Right lobe of liver (tissue), 6 donors: ENCODE measurements at regions not wholly inside any gene's neighbourhood (a gene's known extent, or its start where the extent isn't known, plus 50 kb on each side); places are given as distances from the start of the nearest gene placed in this dataset.

ENCODE experiments used
- ATAC-seq, 4 donors: fragments of 200-7000 bp; cut with Tn5 transposase; one replicate each; pipeline ENCODE4 v1.9.1; 2020; ENCODE audit warnings: mild to moderate bottlenecking in 4 of 4, moderate library complexity in 4 of 4
- DNase-seq, 3 donors: peaks; one replicate each; pipeline ENCODE4 v3.0.0-alpha.2; 2020
- H3K27ac ChIP-seq, 3 donors: fragments of 200-600 bp; one replicate each; pipeline ENCODE4 v1.8.0; 2022
- H3K27me3 ChIP-seq, 2 donors: fragments of 200-600 bp; one replicate each; pipeline ENCODE4 v1.8.0; 2022
- H3K36me3 ChIP-seq, 4 donors: fragments of 200-600 bp; sonication (generic) in 1 of 4; one replicate each; pipeline versions ENCODE4 v1.5.1 to v1.8.0; 2017 to 2022; ENCODE audit warnings: control low read depth in 1 of 4
- H3K4me1 ChIP-seq, 4 donors: fragments of 200-600 bp; sonication (generic) in 1 of 4; one replicate each; pipeline versions ENCODE4 v1.5.1 to v1.8.0; 2017 to 2022; ENCODE audit warnings: control low read depth in 1 of 4
- H3K4me3 ChIP-seq, 3 donors: fragments of 200-600 bp; one replicate each; pipeline ENCODE4 v1.8.0; 2022
- H3K9me3 ChIP-seq, 4 donors: fragments of 200-600 bp; sonication (generic) in 1 of 4; one replicate each; pipeline versions ENCODE4 v1.5.1 to v1.8.0; 2017 to 2022; ENCODE audit warnings: control low read depth in 1 of 4
- POLR2A ChIP-seq: fragments of 450-650 bp; IDR thresholded peaks from one replicate; pipeline ENCODE4 v1.6.1; 2017; ENCODE audit warnings: antibody characterized with exemption, mild to moderate bottlenecking
- WGBS: methylation state at CpG from one replicate; pipeline ENCODE4 v1.1.6; 2018; ENCODE audit warnings: low coverage, low lambda C conversion rate; ENCODE audit not compliant: insufficient coverage; ENCODE audit errors: missing lambda C conversion rate; 5-methylcytosine and 5-hydroxymethylcytosine counted together
- intact Hi-C, 2 donors: fragments of 100-400 bp; cut with DNase I; formaldehyde crosslinking; loops; one replicate each; pipeline versions ENCODE4 v1.11.2 to v1.14.1; 2022
- TF ChIP-seq, protein P1 (sequence below), 4 donors: fragments of 200-600 bp in 3 of 4; fragments of 450-650 bp in 1 of 4; IDR thresholded peaks; one replicate each; pipeline versions ENCODE4 v1.5.1 to v1.8.0; 2016 to 2022; ENCODE audit warnings: antibody characterized with exemption in 4 of 4, mild to moderate bottlenecking in 2 of 4
- donor health status: DM: no; HTN: yes; CAD: no.
- donor health status: DM: no; HTN: no; CAD: no.
- donor health status: DM: no; HTN: no; CAD: no.
- donor health status: DM: no; HTN: yes; CAD: no.
- donor health status: DM: no; HTN: yes; CAD: no.

DNA sequence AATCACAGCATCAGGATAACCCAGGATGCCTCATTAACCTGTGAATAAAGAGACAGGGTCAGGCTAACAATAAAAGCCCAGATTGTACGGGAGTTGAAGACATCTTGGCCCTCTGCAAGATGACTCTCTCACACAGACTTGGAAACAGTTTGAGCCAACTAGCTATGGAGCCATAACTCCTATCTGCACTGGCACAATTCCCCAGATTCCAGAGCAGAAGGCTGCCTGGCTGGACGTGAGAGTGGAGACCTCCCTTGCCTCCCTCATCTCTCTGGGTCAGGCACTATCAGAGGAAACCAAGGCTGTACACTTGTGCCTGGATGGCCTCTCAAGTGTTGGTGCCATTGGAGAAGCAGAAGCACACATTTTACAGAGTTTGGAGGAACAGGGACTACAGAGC is 312.6 kb downstream of the THBS2 start:
- no peaks in the 10 kb centered on the region for H3K4me1 ChIP-seq
- 43% methylated on average over 2 of the region's 2 CpGs for WGBS
- intact Hi-C loops: no loop called here
- ATAC-seq: no peak
- H3K9me3 ChIP-seq: no peaks in the 10 kb centered on the region
- H3K27ac ChIP-seq: no peak overlapping the region
- TF ChIP-seq, protein P1, sequence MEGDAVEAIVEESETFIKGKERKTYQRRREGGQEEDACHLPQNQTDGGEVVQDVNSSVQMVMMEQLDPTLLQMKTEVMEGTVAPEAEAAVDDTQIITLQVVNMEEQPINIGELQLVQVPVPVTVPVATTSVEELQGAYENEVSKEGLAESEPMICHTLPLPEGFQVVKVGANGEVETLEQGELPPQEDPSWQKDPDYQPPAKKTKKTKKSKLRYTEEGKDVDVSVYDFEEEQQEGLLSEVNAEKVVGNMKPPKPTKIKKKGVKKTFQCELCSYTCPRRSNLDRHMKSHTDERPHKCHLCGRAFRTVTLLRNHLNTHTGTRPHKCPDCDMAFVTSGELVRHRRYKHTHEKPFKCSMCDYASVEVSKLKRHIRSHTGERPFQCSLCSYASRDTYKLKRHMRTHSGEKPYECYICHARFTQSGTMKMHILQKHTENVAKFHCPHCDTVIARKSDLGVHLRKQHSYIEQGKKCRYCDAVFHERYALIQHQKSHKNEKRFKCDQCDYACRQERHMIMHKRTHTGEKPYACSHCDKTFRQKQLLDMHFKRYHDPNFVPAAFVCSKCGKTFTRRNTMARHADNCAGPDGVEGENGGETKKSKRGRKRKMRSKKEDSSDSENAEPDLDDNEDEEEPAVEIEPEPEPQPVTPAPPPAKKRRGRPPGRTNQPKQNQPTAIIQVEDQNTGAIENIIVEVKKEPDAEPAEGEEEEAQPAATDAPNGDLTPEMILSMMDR (IDR thresholded peaks at IDR 0.05): no peak
- TF ChIP-seq POLR2A: no peak
- DNase-seq: no peak
- no peaks in the 10 kb centered on the region for H3K36me3 ChIP-seq
- H3K4me3 ChIP-seq: no peak overlapping the region
- no peaks in the 10 kb centered on the region for H3K27me3 ChIP-seq

DNA sequence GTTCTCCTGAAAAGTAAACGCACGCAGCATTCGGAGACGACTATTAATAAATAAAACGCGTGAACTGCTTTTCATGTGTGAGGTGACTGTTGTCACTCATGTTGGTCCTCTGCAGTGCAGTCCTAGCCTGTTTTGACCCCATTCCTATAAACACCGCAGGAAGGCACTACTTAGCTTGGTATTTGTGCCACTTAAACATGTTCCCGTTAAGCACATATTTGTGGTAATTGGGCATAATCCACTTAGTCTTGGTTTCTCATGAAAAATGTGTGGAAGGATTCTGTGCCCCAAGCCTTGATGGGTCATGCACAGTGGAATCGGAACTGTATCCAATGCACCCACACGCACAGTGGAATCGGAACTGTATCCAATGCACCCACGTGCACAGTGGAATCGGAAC is 313.9 kb downstream of the THBS2 start:
- Histone ChIP-seq H3K27me3 (no peaks in the 10 kb centered on the region), H3K27ac (no peak overlapping the region), H3K36me3 (no peaks in the 10 kb centered on the region), H3K4me1 (no peaks in the 10 kb centered on the region), H3K4me3 (no peak overlapping the region), H3K9me3 (no peaks in the 10 kb centered on the region)
- TF ChIP-seq, protein P1 (IDR thresholded peaks at IDR 0.05): no peak
- TF ChIP-seq POLR2A: no peak
- ATAC-seq: no peak
- DNase-seq: no peak
- WGBS: 69% methylated on average over 8 of the region's 13 CpGs
- intact Hi-C loops: no loop called here

DNA sequence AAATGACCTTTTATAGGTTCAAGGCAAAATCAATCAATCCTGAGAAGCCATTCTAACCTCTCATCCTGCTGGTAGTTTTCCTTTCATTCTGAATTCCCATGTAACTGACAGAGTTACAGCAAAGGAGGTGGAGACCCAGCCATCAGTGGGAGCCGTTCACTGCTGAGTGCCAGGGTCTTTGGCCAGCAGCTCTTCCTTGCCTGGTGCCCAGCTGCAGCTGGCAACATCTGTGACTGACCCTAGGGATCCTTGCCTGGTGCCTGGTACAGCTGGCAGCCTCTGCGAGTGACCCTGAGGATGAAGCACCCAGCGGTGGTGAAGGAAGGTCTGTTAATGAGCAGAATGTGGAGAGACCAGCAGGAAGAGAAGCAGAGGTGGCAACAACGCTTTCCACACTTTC is 314.6 kb downstream of the THBS2 start:
- no peaks in the 10 kb centered on the region for H3K9me3 ChIP-seq
- DNase-seq: no peak
- no peaks in the 10 kb centered on the region for H3K27me3 ChIP-seq
- H3K4me1 ChIP-seq: no peaks in the 10 kb centered on the region
- peak in 1 of 4 donors; percentile 13 for ATAC-seq
- H3K27ac ChIP-seq: no peak overlapping the region
- H3K4me3 ChIP-seq: no peak overlapping the region
- TF ChIP-seq, protein P1 (IDR thresholded peaks at IDR 0.05): no peak
- intact Hi-C loops: no loop called here
- WGBS: 17% methylated on average over 1 of the region's 4 CpGs
- no peaks in the 10 kb centered on the region for H3K36me3 ChIP-seq

DNA sequence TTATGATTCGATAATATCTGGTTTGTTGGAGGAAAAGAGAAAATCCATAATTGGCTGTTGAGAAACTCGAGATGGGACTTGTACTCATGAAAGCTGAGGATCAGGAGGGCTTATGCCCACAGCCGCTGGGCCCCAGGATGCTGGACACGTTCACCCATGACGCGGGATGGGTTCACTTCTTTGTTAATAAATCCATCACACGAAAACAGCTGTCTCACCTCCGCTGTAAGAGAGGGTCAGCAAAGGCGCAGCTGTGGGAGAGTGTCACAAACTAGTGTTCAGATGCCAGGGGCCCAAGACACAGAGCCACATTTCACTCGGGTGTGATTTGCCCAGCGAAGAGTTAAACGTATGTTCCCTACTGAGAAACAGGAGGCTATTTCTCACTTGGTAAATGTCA is 315.1 kb downstream of the THBS2 start:
- Histone ChIP-seq H3K4me3 (no peak overlapping the region), H3K27ac (no peak overlapping the region), H3K9me3 (no peaks in the 10 kb centered on the region), H3K27me3 (no peaks in the 10 kb centered on the region), H3K4me1 (no peaks in the 10 kb centered on the region), H3K36me3 (no peaks in the 10 kb centered on the region)
- no peak for TF ChIP-seq POLR2A
- TF ChIP-seq, protein P1 (IDR thresholded peaks at IDR 0.05): no peak
- no peak for DNase-seq
- intact Hi-C loops: no loop called here
- 48% methylated on average over 9 of the region's 12 CpGs for WGBS
- ATAC-seq: no peak

DNA sequence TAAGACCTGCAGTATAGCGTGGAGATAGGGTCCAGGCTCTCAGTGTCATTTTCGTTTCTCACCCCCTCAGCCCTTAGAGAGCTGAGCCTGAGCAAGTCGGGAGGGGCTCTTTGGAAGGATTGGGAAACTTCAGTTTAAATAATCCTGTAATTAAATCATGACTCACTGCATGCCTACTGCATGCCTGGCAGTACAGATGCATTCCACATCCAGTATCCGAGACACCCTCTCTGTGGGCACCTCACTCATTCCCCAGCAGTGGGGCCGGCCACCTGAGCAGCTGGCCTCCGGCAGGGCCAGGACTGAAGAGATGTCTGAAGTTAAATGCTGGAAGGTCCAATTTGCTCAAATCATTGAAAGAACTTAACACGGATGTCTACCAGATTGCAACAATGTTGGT is 316.6 kb downstream of the THBS2 start:
- intact Hi-C loops: no loop called here
- no peaks in the 10 kb centered on the region for H3K9me3 ChIP-seq
- H3K4me1 ChIP-seq: no peaks in the 10 kb centered on the region
- TF ChIP-seq, protein P1 (IDR thresholded peaks at IDR 0.05): no peak
- no peak for TF ChIP-seq POLR2A
- H3K27me3 ChIP-seq: no peaks in the 10 kb centered on the region
- no peak for DNase-seq
- no peak overlapping the region for H3K27ac ChIP-seq
- no peak for ATAC-seq
- WGBS: 73% methylated on average over 5 of the region's 7 CpGs
- H3K4me3 ChIP-seq: no peak overlapping the region
- no peaks in the 10 kb centered on the region for H3K36me3 ChIP-seq
